ENCODE measurements at regions not wholly inside any gene's neighbourhood (a gene's known extent, or its start where the extent isn't known, plus 50 kb on each side); places are given as distances from the start of the nearest gene placed in this dataset.

- Histone ChIP-seq H3K27me3 (no peaks in the 10 kb centered on the region), H3K4me3 (no peak overlapping the region), H3K27ac (peak overlapping the region in 1 of 4 donors; percentile 78), H3K4me1 (peaks cover 0 to 28% (median 13%) of the 10 kb centered on the region in 4 donors), H3K9me3 (no peaks in the 10 kb centered on the region), H3K36me3 (no peaks in the 10 kb centered on the region)
- TF ChIP-seq, protein P1, sequence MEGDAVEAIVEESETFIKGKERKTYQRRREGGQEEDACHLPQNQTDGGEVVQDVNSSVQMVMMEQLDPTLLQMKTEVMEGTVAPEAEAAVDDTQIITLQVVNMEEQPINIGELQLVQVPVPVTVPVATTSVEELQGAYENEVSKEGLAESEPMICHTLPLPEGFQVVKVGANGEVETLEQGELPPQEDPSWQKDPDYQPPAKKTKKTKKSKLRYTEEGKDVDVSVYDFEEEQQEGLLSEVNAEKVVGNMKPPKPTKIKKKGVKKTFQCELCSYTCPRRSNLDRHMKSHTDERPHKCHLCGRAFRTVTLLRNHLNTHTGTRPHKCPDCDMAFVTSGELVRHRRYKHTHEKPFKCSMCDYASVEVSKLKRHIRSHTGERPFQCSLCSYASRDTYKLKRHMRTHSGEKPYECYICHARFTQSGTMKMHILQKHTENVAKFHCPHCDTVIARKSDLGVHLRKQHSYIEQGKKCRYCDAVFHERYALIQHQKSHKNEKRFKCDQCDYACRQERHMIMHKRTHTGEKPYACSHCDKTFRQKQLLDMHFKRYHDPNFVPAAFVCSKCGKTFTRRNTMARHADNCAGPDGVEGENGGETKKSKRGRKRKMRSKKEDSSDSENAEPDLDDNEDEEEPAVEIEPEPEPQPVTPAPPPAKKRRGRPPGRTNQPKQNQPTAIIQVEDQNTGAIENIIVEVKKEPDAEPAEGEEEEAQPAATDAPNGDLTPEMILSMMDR (IDR thresholded peaks at IDR 0.05), result no peak
- TF ChIP-seq POLR2A (IDR thresholded peaks at IDR 0.05), result no peak
- no peak for DNase-seq
Measured at GRCh38 chr6:113629975-113630737, 227.0 kb upstream of the MARCKS start.

GRCh38 chr6:113630738-113631535, 226.2 kb upstream of the MARCKS start:
- TF ChIP-seq POLR2A (IDR thresholded peaks at IDR 0.05), result no peak
- TF ChIP-seq, protein P1 (IDR thresholded peaks at IDR 0.05), result no peak
- Histone ChIP-seq H3K36me3 (no peaks in the 10 kb centered on the region), H3K27ac (peak overlapping the region; percentile 22 to 78 (median 65)), H3K27me3 (no peaks in the 10 kb centered on the region), H3K4me1 (peaks cover 0 to 35% (median 14%) of the 10 kb centered on the region in 4 donors), H3K9me3 (no peaks in the 10 kb centered on the region), H3K4me3 (peak overlapping the region in 1 of 4 donors; percentile 21)
- peak in 2 of 3 donors; percentile 76 to 78 for DNase-seq

DNA sequence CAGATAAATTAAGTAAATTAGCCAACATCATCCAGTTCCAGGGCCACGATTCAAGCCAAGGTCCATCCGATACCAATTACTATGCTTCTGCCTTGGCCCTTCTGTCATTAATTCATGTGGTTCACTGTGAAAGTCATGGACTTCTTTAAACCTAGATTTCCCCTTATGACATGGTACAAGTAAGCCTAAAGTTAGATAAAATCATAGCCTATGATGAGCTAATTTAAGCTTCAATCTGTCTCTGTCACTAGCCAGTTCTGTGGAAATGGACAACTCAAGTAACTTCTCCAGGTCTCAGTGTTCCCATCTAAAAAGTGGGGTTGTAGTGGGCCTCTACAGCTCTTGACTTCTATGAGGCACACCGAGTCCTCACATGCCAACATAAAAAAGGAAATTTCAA, 225.5 kb upstream of the MARCKS start:
- Histone ChIP-seq H3K27ac (peak overlapping the region; percentile 3 to 78 (median 65)), H3K27me3 (no peaks in the 10 kb centered on the region), H3K9me3 (no peaks in the 10 kb centered on the region), H3K36me3 (no peaks in the 10 kb centered on the region), H3K4me1 (peaks cover 0 to 35% (median 16%) of the 10 kb centered on the region in 4 donors), H3K4me3 (no peak overlapping the region)
- DNase-seq, result no peak
- TF ChIP-seq POLR2A (IDR thresholded peaks at IDR 0.05), result no peak
- TF ChIP-seq, protein P1 (IDR thresholded peaks at IDR 0.05), result no peak

DNA sequence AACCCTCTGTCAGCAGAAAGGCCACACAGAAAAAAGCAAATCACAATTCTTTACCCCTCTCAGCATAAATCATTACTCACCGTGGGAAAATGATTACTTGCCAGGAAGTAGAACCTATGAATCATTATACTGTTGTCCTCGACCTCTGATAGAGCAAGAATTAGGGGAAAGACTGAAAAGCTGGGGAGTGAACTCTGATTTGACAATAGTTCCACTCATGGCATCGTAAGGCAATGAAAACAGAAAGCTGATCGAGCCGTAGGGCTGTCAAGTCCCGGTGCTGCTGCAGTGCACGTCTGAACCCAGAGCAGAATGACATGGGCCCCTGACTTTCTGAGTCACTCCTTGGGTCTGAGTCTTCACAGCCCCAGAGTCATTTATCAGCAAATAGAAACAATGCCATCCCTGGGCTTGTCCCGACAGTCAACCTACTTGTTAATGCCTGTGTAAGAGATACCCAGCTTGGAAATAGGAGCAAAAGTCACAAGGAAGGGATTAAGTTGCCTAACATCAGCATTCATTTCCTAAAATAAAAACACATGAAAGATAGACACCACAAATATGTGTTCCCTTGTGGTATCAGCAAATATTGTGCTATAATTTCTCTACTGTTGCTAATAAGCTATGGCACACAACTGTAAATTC, 224.8 kb upstream of the MARCKS start:
- Histone ChIP-seq H3K27ac (peak overlapping the region; percentile 64 to 80 (median 72)), H3K9me3 (no peaks in the 10 kb centered on the region), H3K4me3 (peak overlapping the region in 2 of 4 donors; percentile 30 to 35), H3K27me3 (no peaks in the 10 kb centered on the region), H3K4me1 (peaks cover 0 to 35% (median 16%) of the 10 kb centered on the region in 4 donors), H3K36me3 (no peaks in the 10 kb centered on the region)
- peak in 1 of 2 donors; percentile 31 for TF ChIP-seq POLR2A (IDR thresholded peaks at IDR 0.05)
- TF ChIP-seq, protein P1 (IDR thresholded peaks at IDR 0.05), result peak in 1 of 6 experiments; percentile 2
- peak in 2 of 3 donors; percentile 62 to 79 for DNase-seq

DNA sequence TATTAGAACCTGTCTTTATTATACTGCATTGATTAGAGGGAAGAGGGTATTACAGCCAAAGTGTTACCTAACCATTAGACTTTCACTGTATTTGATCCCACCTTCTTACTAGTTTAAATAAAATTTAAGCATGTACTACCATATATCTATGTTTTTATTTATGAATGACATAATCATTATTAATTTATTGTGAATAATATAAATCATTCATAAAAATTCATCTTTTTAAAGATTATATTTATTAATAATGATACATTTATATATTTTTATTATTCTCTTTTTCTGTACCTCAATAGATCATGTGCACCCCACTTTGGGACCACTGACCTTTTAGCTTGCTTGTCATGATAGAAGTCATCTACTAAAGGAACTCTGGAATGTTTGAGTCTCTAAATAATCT, 223.5 kb upstream of the MARCKS start:
- TF ChIP-seq POLR2A (IDR thresholded peaks at IDR 0.05), result no peak
- TF ChIP-seq, protein P1 (IDR thresholded peaks at IDR 0.05), result no peak
- H3K4me3 ChIP-seq, result no peak overlapping the region
- no peaks in the 10 kb centered on the region for H3K36me3 ChIP-seq
- no peaks in the 10 kb centered on the region for H3K27me3 ChIP-seq
- no peaks in the 10 kb centered on the region for H3K9me3 ChIP-seq
- no peak for DNase-seq
- peak overlapping the region in 1 of 4 donors; percentile 67 for H3K27ac ChIP-seq
- peaks cover 0 to 35% (median 16%) of the 10 kb centered on the region in 4 donors for H3K4me1 ChIP-seq
